ENCODE measurements at regions not wholly inside any gene's neighbourhood (a gene's known extent, or its start where the extent isn't known, plus 50 kb on each side); places are given as distances from the start of the nearest gene placed in this dataset.

- Histone ChIP-seq H3K36me3 (ENCODE audit: control insufficient read depth in 4 of 4, insufficient read depth in 4 of 4, low read length in 3 of 4) (no peaks in the 10 kb centered on the region), H3K4me1 (ENCODE audit: control extremely low read depth in 1 of 4, control insufficient read depth in 4 of 4, insufficient read depth in 4 of 4, low read length in 3 of 4) (peaks cover 0 to under 1% (median 0%) of the 10 kb centered on the region in 4 experiments), H3K27me3 (replicated peaks in 2 of 5; ENCODE audit: control insufficient read depth in 4 of 5, insufficient read depth in 5 of 5, low read length in 4 of 5) (no peaks in the 10 kb centered on the region), H3K4me3 (ENCODE audit: control insufficient read depth in 1 of 7, extremely low read depth in 1 of 7, insufficient read depth in 4 of 7, low read depth in 2 of 7, low read length in 6 of 7) (no peak overlapping the region), H3K27ac (ENCODE audit: insufficient read depth in 1 of 2, low read depth in 1 of 2, low read length in 2 of 2, poor library complexity in 1 of 2, severe bottlenecking in 2 of 2) (no peak overlapping the region), H3K9me3 (ENCODE audit: control extremely low read depth in 1 of 5, control insufficient read depth in 4 of 5, insufficient read depth in 2 of 5, low read depth in 1 of 5, low read length in 4 of 5) (peaks cover 0 to 1% (median 0%) of the 10 kb centered on the region in 5 experiments)
- no peak for DNase-seq
- CTCF ChIA-PET = no interaction called here
- POLR2A ChIA-PET = no interaction called here
- 88% methylated on average over 1 of the region's 6 CpGs for WGBS (ENCODE audit: insufficient coverage)
These were observed 103.8 kb downstream of the FZD1 start for GRCh38 chr7:91367812-91368578.

GRCh38 chr7:91372323-91372722, 108.1 kb downstream of the FZD1 start:
- Histone ChIP-seq H3K36me3 (ENCODE audit: control insufficient read depth in 4 of 4, insufficient read depth in 4 of 4, low read length in 3 of 4) (no peaks in the 10 kb centered on the region), H3K27ac (ENCODE audit: insufficient read depth in 1 of 2, low read depth in 1 of 2, low read length in 2 of 2, poor library complexity in 1 of 2, severe bottlenecking in 2 of 2) (no peak overlapping the region), H3K4me3 (ENCODE audit: control insufficient read depth in 1 of 7, extremely low read depth in 1 of 7, insufficient read depth in 4 of 7, low read depth in 2 of 7, low read length in 6 of 7) (no peak overlapping the region), H3K4me1 (ENCODE audit: control extremely low read depth in 1 of 4, control insufficient read depth in 4 of 4, insufficient read depth in 4 of 4, low read length in 3 of 4) (peaks cover 0 to 2% (median 0%) of the 10 kb centered on the region in 4 experiments), H3K9me3 (ENCODE audit: control extremely low read depth in 1 of 5, control insufficient read depth in 4 of 5, insufficient read depth in 2 of 5, low read depth in 1 of 5, low read length in 4 of 5) (peaks cover 0 to 1% (median 0%) of the 10 kb centered on the region in 5 experiments), H3K27me3 (replicated peaks in 2 of 5; ENCODE audit: control insufficient read depth in 4 of 5, insufficient read depth in 5 of 5, low read length in 4 of 5) (no peaks in the 10 kb centered on the region)
- 96% methylated on average over 2 of the region's 3 CpGs for WGBS (ENCODE audit: insufficient coverage)
- POLR2A ChIA-PET = no interaction called here
- CTCF ChIA-PET = interaction anchor here (0.8 to 1.0 kb wide), 2 partner anchors 26 to 260 kb away, joined by 3 read pairs; no protein-coding TSS in a partner anchor
- no peak for DNase-seq

GRCh38 chr7:91373111-91373800, 109.0 kb downstream of the FZD1 start:
- no peaks in the 10 kb centered on the region for H3K27me3 ChIP-seq (replicated peaks in 2 of 5; ENCODE audit: control insufficient read depth in 4 of 5, insufficient read depth in 5 of 5, low read length in 4 of 5)
- H3K36me3 ChIP-seq (ENCODE audit: control insufficient read depth in 4 of 4, insufficient read depth in 4 of 4, low read length in 3 of 4) = no peaks in the 10 kb centered on the region
- peak in 1 of 3 donors; percentile 0 for DNase-seq
- WGBS (ENCODE audit: insufficient coverage) = no CpG with 5 or more reads among the region's 4 CpGs
- H3K4me3 ChIP-seq (ENCODE audit: control insufficient read depth in 1 of 7, extremely low read depth in 1 of 7, insufficient read depth in 4 of 7, low read depth in 2 of 7, low read length in 6 of 7) = no peak overlapping the region
- POLR2A ChIA-PET = no interaction called here
- peaks cover 0 to 1% (median 0%) of the 10 kb centered on the region in 5 experiments for H3K9me3 ChIP-seq (ENCODE audit: control extremely low read depth in 1 of 5, control insufficient read depth in 4 of 5, insufficient read depth in 2 of 5, low read depth in 1 of 5, low read length in 4 of 5)
- peaks cover 0 to 2% (median 0%) of the 10 kb centered on the region in 4 experiments for H3K4me1 ChIP-seq (ENCODE audit: control extremely low read depth in 1 of 4, control insufficient read depth in 4 of 4, insufficient read depth in 4 of 4, low read length in 3 of 4)
- no peak overlapping the region for H3K27ac ChIP-seq (ENCODE audit: insufficient read depth in 1 of 2, low read depth in 1 of 2, low read length in 2 of 2, poor library complexity in 1 of 2, severe bottlenecking in 2 of 2)
- CTCF ChIA-PET = interaction anchor here (1.0 kb wide), 1 partner anchor 26 kb away, joined by 3 read pairs; no protein-coding TSS in a partner anchor

GRCh38 chr7:91374321-91374989, 110.2 kb downstream of the FZD1 start:
- Histone ChIP-seq H3K27ac (ENCODE audit: insufficient read depth in 1 of 2, low read depth in 1 of 2, low read length in 2 of 2, poor library complexity in 1 of 2, severe bottlenecking in 2 of 2) (no peak overlapping the region), H3K27me3 (replicated peaks in 2 of 5; ENCODE audit: control insufficient read depth in 4 of 5, insufficient read depth in 5 of 5, low read length in 4 of 5) (no peaks in the 10 kb centered on the region), H3K36me3 (ENCODE audit: control insufficient read depth in 4 of 4, insufficient read depth in 4 of 4, low read length in 3 of 4) (no peaks in the 10 kb centered on the region), H3K9me3 (ENCODE audit: control extremely low read depth in 1 of 5, control insufficient read depth in 4 of 5, insufficient read depth in 2 of 5, low read depth in 1 of 5, low read length in 4 of 5) (no peaks in the 10 kb centered on the region), H3K4me3 (ENCODE audit: control insufficient read depth in 1 of 7, extremely low read depth in 1 of 7, insufficient read depth in 4 of 7, low read depth in 2 of 7, low read length in 6 of 7) (no peak overlapping the region), H3K4me1 (ENCODE audit: control extremely low read depth in 1 of 4, control insufficient read depth in 4 of 4, insufficient read depth in 4 of 4, low read length in 3 of 4) (peaks cover 0 to 2% (median 0%) of the 10 kb centered on the region in 4 experiments)
- no peak for DNase-seq
- ChIA-PET POLR2A (no interaction called here), CTCF (no interaction called here)
- 100% methylated on average over 1 of the region's 2 CpGs for WGBS (ENCODE audit: insufficient coverage)

- CTCF ChIA-PET = no interaction called here
These were observed 111.1 kb downstream of the FZD1 start for GRCh38 chr7:91375378-91375777.

GRCh38 chr7:91378131-91378530, 113.9 kb downstream of the FZD1 start:
- H3K4me3 ChIP-seq (ENCODE audit: control insufficient read depth in 1 of 7, extremely low read depth in 1 of 7, insufficient read depth in 4 of 7, low read depth in 2 of 7, low read length in 6 of 7) = no peak overlapping the region
- H3K27ac ChIP-seq (ENCODE audit: insufficient read depth in 1 of 2, low read depth in 1 of 2, low read length in 2 of 2, poor library complexity in 1 of 2, severe bottlenecking in 2 of 2) = no peak overlapping the region
- DNase-seq = no peak
- ChIA-PET CTCF (no interaction called here), POLR2A (no interaction called here)
- no peaks in the 10 kb centered on the region for H3K36me3 ChIP-seq (ENCODE audit: control insufficient read depth in 4 of 4, insufficient read depth in 4 of 4, low read length in 3 of 4)
- H3K4me1 ChIP-seq (ENCODE audit: control extremely low read depth in 1 of 4, control insufficient read depth in 4 of 4, insufficient read depth in 4 of 4, low read length in 3 of 4) = no peaks in the 10 kb centered on the region
- WGBS (ENCODE audit: insufficient coverage) = 100% methylated on average over 2 of the region's 2 CpGs
- H3K27me3 ChIP-seq (replicated peaks in 2 of 5; ENCODE audit: control insufficient read depth in 4 of 5, insufficient read depth in 5 of 5, low read length in 4 of 5) = no peaks in the 10 kb centered on the region
- no peaks in the 10 kb centered on the region for H3K9me3 ChIP-seq (ENCODE audit: control extremely low read depth in 1 of 5, control insufficient read depth in 4 of 5, insufficient read depth in 2 of 5, low read depth in 1 of 5, low read length in 4 of 5)

More at GRCh38 chr7:91375378-91375777, 111.1 kb downstream of the FZD1 start:
- Histone ChIP-seq H3K4me1 (ENCODE audit: control extremely low read depth in 1 of 4, control insufficient read depth in 4 of 4, insufficient read depth in 4 of 4, low read length in 3 of 4) (peaks cover 0 to 2% (median 0%) of the 10 kb centered on the region in 4 experiments), H3K9me3 (ENCODE audit: control extremely low read depth in 1 of 5, control insufficient read depth in 4 of 5, insufficient read depth in 2 of 5, low read depth in 1 of 5, low read length in 4 of 5) (no peaks in the 10 kb centered on the region), H3K36me3 (ENCODE audit: control insufficient read depth in 4 of 4, insufficient read depth in 4 of 4, low read length in 3 of 4) (no peaks in the 10 kb centered on the region), H3K27ac (ENCODE audit: insufficient read depth in 1 of 2, low read depth in 1 of 2, low read length in 2 of 2, poor library complexity in 1 of 2, severe bottlenecking in 2 of 2) (no peak overlapping the region), H3K4me3 (ENCODE audit: control insufficient read depth in 1 of 7, extremely low read depth in 1 of 7, insufficient read depth in 4 of 7, low read depth in 2 of 7, low read length in 6 of 7) (no peak overlapping the region), H3K27me3 (replicated peaks in 2 of 5; ENCODE audit: control insufficient read depth in 4 of 5, insufficient read depth in 5 of 5, low read length in 4 of 5) (no peaks in the 10 kb centered on the region)
- POLR2A ChIA-PET = no interaction called here
- DNase-seq = no peak
- WGBS (ENCODE audit: insufficient coverage) = 100% methylated on average over 1 of the region's 2 CpGs

- no peak for DNase-seq
These were observed 115.0 kb downstream of the FZD1 start for GRCh38 chr7:91379236-91379635.

More at GRCh38 chr7:91379236-91379635, 115.0 kb downstream of the FZD1 start:
- ChIA-PET POLR2A (no interaction called here), CTCF (no interaction called here)
- H3K9me3 ChIP-seq (ENCODE audit: control extremely low read depth in 1 of 5, control insufficient read depth in 4 of 5, insufficient read depth in 2 of 5, low read depth in 1 of 5, low read length in 4 of 5) = no peaks in the 10 kb centered on the region
- H3K4me3 ChIP-seq (ENCODE audit: control insufficient read depth in 1 of 7, extremely low read depth in 1 of 7, insufficient read depth in 4 of 7, low read depth in 2 of 7, low read length in 6 of 7) = no peak overlapping the region
- no peaks in the 10 kb centered on the region for H3K36me3 ChIP-seq (ENCODE audit: control insufficient read depth in 4 of 4, insufficient read depth in 4 of 4, low read length in 3 of 4)
- H3K4me1 ChIP-seq (ENCODE audit: control extremely low read depth in 1 of 4, control insufficient read depth in 4 of 4, insufficient read depth in 4 of 4, low read length in 3 of 4) = no peaks in the 10 kb centered on the region
- H3K27ac ChIP-seq (ENCODE audit: insufficient read depth in 1 of 2, low read depth in 1 of 2, low read length in 2 of 2, poor library complexity in 1 of 2, severe bottlenecking in 2 of 2) = no peak overlapping the region
- 94% methylated on average over 2 of the region's 2 CpGs for WGBS (ENCODE audit: insufficient coverage)
- H3K27me3 ChIP-seq (replicated peaks in 2 of 5; ENCODE audit: control insufficient read depth in 4 of 5, insufficient read depth in 5 of 5, low read length in 4 of 5) = no peaks in the 10 kb centered on the region

Data from common myeloid progenitor, CD34-positive (primary cell).